Mesothelial cell of epicardium (in vitro differentiated cells): ENCODE measurements at regions not wholly inside any gene's neighbourhood (a gene's known extent, or its start where the extent isn't known, plus 50 kb on each side); places are given as distances from the start of the nearest gene placed in this dataset.

ENCODE experiments used
- DNase-seq, 2 experiments: peaks; one replicate each; pipeline ENCODE4 v3.0.0; 2021; ENCODE audit warnings: low spot score in 2 of 2; ENCODE audit not compliant: unreplicated experiment in 2 of 2
- H3K27ac Mint-ChIP-seq: 2 replicates; pipeline ENCODE4 v1.8.0; 2021; ENCODE audit warnings: mixed read lengths
- H3K27me3 Mint-ChIP-seq: 2 replicates; pipeline ENCODE4 v1.8.0; 2021; ENCODE audit warnings: low read depth, mixed read lengths
- H3K36me3 Mint-ChIP-seq: 2 replicates; pipeline ENCODE4 v1.8.0; 2021; ENCODE audit warnings: mixed read lengths
- H3K4me1 Mint-ChIP-seq: 2 replicates; pipeline ENCODE4 v1.8.0; 2021; ENCODE audit warnings: mixed read lengths
- H3K4me3 Mint-ChIP-seq: 2 replicates; pipeline ENCODE4 v1.8.0; 2021; ENCODE audit warnings: mild to moderate bottlenecking, moderate library complexity, mixed read lengths
- H3K9me3 Mint-ChIP-seq: 2 replicates; pipeline ENCODE4 v1.8.0; 2021; ENCODE audit warnings: mixed read lengths
- TF ChIP-seq, protein P1 (sequence below): fragments of 200-600 bp; sonication (generic); IDR thresholded peaks from one replicate; pipeline ENCODE4 v1.5.0; 2021; ENCODE audit warnings: antibody characterized with exemption; ENCODE audit not compliant: unreplicated experiment

GRCh38 chr5:67978171-67978570, 237.4 kb upstream of the PIK3R1 start:
- H3K27ac Mint-ChIP-seq = peak overlapping the region; percentile 37
- TF ChIP-seq, protein P1, sequence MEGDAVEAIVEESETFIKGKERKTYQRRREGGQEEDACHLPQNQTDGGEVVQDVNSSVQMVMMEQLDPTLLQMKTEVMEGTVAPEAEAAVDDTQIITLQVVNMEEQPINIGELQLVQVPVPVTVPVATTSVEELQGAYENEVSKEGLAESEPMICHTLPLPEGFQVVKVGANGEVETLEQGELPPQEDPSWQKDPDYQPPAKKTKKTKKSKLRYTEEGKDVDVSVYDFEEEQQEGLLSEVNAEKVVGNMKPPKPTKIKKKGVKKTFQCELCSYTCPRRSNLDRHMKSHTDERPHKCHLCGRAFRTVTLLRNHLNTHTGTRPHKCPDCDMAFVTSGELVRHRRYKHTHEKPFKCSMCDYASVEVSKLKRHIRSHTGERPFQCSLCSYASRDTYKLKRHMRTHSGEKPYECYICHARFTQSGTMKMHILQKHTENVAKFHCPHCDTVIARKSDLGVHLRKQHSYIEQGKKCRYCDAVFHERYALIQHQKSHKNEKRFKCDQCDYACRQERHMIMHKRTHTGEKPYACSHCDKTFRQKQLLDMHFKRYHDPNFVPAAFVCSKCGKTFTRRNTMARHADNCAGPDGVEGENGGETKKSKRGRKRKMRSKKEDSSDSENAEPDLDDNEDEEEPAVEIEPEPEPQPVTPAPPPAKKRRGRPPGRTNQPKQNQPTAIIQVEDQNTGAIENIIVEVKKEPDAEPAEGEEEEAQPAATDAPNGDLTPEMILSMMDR = no peak
- H3K4me3 Mint-ChIP-seq = no peak overlapping the region
- no peaks in the 10 kb centered on the region for H3K9me3 Mint-ChIP-seq
- peaks cover 34% of the 10 kb centered on the region for H3K4me1 Mint-ChIP-seq
- no peaks in the 10 kb centered on the region for H3K27me3 Mint-ChIP-seq
- no peak for DNase-seq
- H3K36me3 Mint-ChIP-seq = no peaks in the 10 kb centered on the region

- H3K27ac Mint-ChIP-seq = no peak overlapping the region
- TF ChIP-seq, protein P1 = no peak
- H3K4me3 Mint-ChIP-seq = no peak overlapping the region
- DNase-seq = no peak
- no peaks in the 10 kb centered on the region for H3K36me3 Mint-ChIP-seq
- no peaks in the 10 kb centered on the region for H3K27me3 Mint-ChIP-seq
- H3K9me3 Mint-ChIP-seq = no peaks in the 10 kb centered on the region
- peaks cover 42% of the 10 kb centered on the region for H3K4me1 Mint-ChIP-seq
Observed at GRCh38 chr5:67976891-67977601, 238.5 kb upstream of the PIK3R1 start.

- TF ChIP-seq, protein P1 = no peak
- DNase-seq = no peak
- no peaks in the 10 kb centered on the region for H3K9me3 Mint-ChIP-seq
- no peaks in the 10 kb centered on the region for H3K27me3 Mint-ChIP-seq
- peaks cover 51% of the 10 kb centered on the region for H3K4me1 Mint-ChIP-seq
- no peak overlapping the region for H3K27ac Mint-ChIP-seq
- H3K36me3 Mint-ChIP-seq = no peaks in the 10 kb centered on the region
- H3K4me3 Mint-ChIP-seq = no peak overlapping the region
Observed at GRCh38 chr5:67976181-67976580, 239.4 kb upstream of the PIK3R1 start.

- H3K27ac Mint-ChIP-seq = no peak overlapping the region
- no peaks in the 10 kb centered on the region for H3K36me3 Mint-ChIP-seq
- H3K4me3 Mint-ChIP-seq = no peak overlapping the region
- no peaks in the 10 kb centered on the region for H3K9me3 Mint-ChIP-seq
- TF ChIP-seq, protein P1 = no peak
- DNase-seq = no peak
- peaks cover 59% of the 10 kb centered on the region for H3K4me1 Mint-ChIP-seq
- H3K27me3 Mint-ChIP-seq = no peaks in the 10 kb centered on the region
Observed at GRCh38 chr5:67974471-67974870, 241.1 kb upstream of the PIK3R1 start.

DNA sequence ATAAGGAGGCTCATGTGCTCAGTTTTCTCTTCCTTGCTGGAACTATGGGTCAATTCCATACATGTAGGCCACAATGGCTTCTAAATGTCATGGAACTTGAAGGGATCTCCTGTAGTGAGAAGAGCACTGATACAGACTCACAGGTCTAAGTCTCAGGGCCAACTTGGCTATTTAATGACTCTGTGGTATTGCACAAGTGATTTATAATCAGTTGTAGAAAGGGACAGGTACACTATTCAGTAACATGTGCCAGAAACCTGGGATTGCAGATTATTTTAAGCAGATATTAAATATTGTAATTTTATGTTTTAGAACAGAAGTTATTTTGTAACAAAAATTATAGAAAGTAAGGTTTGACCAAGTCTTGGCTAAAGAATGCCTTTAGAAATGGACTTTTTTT, 241.5 kb upstream of the PIK3R1 start:
- TF ChIP-seq, protein P1 = no peak
- Mint-ChIP-seq H3K9me3 (no peaks in the 10 kb centered on the region), H3K27ac (no peak overlapping the region), H3K27me3 (no peaks in the 10 kb centered on the region), H3K36me3 (no peaks in the 10 kb centered on the region), H3K4me1 (peaks cover 59% of the 10 kb centered on the region), H3K4me3 (no peak overlapping the region)
- no peak for DNase-seq
